ENCODE measurements at regions not wholly inside any gene's neighbourhood (a gene's known extent, or its start where the extent isn't known, plus 50 kb on each side); places are given as distances from the start of the nearest gene placed in this dataset.
A peak's percentile ranks its signal among the peaks of the same experiment; 100 is the strongest.

DNA sequence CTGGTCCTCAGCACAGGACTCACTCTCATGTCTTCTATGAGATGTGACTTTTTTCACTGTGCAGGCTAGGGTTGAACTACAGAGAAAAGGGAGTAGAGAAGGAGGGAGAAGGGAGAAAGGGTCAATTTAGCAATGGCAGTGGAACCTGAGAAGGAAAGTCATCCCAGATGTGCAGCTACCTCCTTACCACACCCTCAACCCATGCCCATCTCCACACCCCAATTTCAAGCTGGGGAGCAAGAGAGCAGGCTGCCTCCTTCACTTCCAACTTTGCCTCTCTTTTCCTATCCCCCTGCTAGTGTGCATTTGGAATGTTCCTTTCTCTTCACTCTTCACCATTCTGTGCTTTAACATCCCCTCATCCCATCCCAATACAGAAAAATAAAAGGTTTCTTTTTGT is 163.5 kb upstream of the MAP3K1 start:
- no peaks in the 10 kb centered on the region for H3K36me3 ChIP-seq (ENCODE audit: insufficient read depth, low read length)
- H3K4me3 ChIP-seq (ENCODE audit: low read length): no peak overlapping the region
- no peak overlapping the region for H3K9ac ChIP-seq (ENCODE audit: low read depth, low read length)
- no peak overlapping the region for H3K27ac ChIP-seq (ENCODE audit: low read depth, low read length)
- H3K27me3 ChIP-seq (ENCODE audit: insufficient read depth, low read length): no peaks in the 10 kb centered on the region
- no peaks in the 10 kb centered on the region for H3K9me3 ChIP-seq (ENCODE audit: insufficient read depth, low read depth, low read length)
- H3K4me1 ChIP-seq (ENCODE audit: insufficient read depth, low read length): peaks cover 7% of the 10 kb centered on the region; the same call in 1 of the 2 replicates

DNA sequence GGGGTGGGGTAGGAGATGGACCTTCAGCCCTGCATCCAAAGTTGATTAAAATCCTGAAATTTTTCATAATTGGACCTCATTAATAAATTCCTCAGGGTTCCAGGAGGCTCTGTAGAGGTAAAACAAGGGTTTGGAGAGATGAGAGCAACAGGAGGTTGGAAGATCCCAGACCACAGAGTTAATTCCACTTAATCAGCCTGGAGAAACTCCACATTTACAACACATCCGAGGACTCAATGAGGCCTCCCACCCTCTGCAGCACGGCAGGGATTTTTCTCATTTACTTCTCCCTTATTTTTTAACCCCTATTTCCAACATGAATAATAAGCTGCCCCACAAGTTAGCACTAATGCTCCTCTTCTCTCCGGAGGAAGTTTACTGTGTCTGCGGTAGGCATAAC is 165.0 kb upstream of the MAP3K1 start:
- H3K27ac ChIP-seq (ENCODE audit: low read depth, low read length): no peak overlapping the region
- peaks cover 7% of the 10 kb centered on the region; the same call in 1 of the 2 replicates for H3K4me1 ChIP-seq (ENCODE audit: insufficient read depth, low read length)
- H3K36me3 ChIP-seq (ENCODE audit: insufficient read depth, low read length): no peaks in the 10 kb centered on the region
- no peaks in the 10 kb centered on the region for H3K9me3 ChIP-seq (ENCODE audit: insufficient read depth, low read depth, low read length)
- H3K4me3 ChIP-seq (ENCODE audit: low read length): no peak overlapping the region
- H3K9ac ChIP-seq (ENCODE audit: low read depth, low read length): no peak overlapping the region
- no peaks in the 10 kb centered on the region for H3K27me3 ChIP-seq (ENCODE audit: insufficient read depth, low read length)
- WGBS: 93% methylated on average over 4 of the region's 4 CpGs

DNA sequence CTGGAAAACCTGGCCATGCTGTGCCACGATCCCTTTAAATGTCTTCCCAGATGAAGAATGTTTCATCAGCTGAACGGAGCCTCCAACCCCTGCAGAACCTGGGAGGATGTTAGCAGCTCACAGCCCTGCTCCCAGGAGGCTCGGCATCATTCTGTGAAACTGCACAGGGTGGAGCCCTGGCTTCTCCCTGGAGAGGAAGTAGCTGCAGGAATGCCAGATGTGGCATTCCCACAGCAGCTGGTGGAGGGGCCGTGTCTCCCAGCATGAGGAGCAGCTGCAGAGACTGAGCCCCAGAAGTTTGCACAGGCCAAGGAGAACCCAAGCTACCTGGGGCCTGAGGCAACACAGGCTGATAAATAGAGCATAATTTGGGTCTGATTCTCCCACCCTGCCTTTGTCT is 165.8 kb upstream of the MAP3K1 start:
- 84% methylated on average over 4 of the region's 4 CpGs for WGBS
- no peaks in the 10 kb centered on the region for H3K36me3 ChIP-seq (ENCODE audit: insufficient read depth, low read length)
- peaks cover 7% of the 10 kb centered on the region; the same call in 1 of the 2 replicates for H3K4me1 ChIP-seq (ENCODE audit: insufficient read depth, low read length)
- no peaks in the 10 kb centered on the region for H3K27me3 ChIP-seq (ENCODE audit: insufficient read depth, low read length)
- H3K9me3 ChIP-seq (ENCODE audit: insufficient read depth, low read depth, low read length): no peaks in the 10 kb centered on the region
- no peak overlapping the region for H3K4me3 ChIP-seq (ENCODE audit: low read length)
- H3K27ac ChIP-seq (ENCODE audit: low read depth, low read length): no peak overlapping the region
- H3K9ac ChIP-seq (ENCODE audit: low read depth, low read length): no peak overlapping the region

DNA sequence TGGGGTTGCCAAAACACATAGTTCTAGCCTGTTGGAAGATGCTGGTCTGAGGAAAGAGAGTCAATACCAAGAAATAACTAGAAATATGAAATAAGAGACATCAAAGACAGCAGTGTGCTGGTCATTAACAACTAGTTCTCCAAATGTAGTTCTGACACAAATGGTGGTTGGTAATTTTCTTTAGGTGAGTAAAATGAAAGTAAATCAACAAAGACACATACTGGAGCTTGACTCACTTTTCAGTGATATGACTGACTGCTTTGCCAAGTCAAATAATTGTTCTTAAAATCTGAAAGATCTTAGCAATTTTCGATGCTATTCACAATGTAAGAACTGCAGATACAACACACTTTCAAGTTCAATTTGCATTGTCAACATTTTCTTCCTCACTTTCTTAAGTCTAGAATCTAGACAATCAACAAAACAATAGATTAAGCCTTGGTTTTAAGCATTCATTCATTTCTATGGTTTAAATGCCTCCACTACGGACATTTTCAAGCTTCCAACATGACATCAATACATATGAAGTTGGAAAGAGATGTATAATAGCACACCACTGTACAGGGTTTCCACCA is 166.8 kb upstream of the MAP3K1 start:
- no peaks in the 10 kb centered on the region for H3K27me3 ChIP-seq (ENCODE audit: insufficient read depth, low read length)
- H3K27ac ChIP-seq (ENCODE audit: low read depth, low read length): no peak overlapping the region
- no peak overlapping the region for H3K4me3 ChIP-seq (ENCODE audit: low read length)
- H3K36me3 ChIP-seq (ENCODE audit: insufficient read depth, low read length): no peaks in the 10 kb centered on the region
- H3K9me3 ChIP-seq (ENCODE audit: insufficient read depth, low read depth, low read length): no peaks in the 10 kb centered on the region
- peaks cover 7% of the 10 kb centered on the region; the same call in 1 of the 2 replicates for H3K4me1 ChIP-seq (ENCODE audit: insufficient read depth, low read length)
- H3K9ac ChIP-seq (ENCODE audit: low read depth, low read length): no peak overlapping the region
- 97% methylated on average over 2 of the region's 2 CpGs for WGBS

DNA sequence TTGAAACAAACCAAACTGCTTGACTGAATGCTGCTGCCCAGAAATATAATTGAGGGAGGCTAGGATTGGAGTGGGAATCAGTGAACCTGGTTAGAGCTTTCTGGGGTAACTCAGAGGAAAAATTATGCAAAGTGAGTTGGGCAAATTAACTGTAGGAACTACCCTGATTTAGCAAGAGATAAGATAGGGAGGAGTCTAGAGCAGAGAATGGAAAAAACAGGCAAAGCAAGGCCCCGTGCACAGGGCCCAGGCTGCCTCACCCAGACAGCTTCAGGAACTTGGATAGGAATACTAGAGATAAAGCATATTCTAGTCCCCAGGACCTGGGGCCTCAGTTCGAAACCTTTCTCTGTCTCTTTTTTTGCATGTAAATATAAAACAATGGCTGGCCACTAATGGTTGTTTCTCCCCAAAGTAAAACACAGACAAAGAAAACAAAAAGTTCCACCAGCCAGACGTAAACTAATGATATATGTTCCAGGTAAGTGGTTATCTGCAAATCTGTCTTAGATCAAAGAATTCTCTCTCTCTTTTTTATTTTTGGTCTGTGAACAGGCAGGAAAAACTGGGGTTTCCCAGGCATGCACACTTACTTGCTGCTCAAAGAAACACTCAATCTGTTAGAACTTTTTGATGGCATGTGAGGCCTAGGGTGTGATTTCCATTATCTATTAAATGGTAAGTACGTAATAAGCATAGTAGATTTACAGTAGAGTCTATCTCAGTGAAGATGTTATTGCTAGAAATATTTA is 168.1 kb upstream of the MAP3K1 start:
- peaks cover 7% of the 10 kb centered on the region; the same call in 1 of the 2 replicates for H3K4me1 ChIP-seq (ENCODE audit: insufficient read depth, low read length)
- H3K36me3 ChIP-seq (ENCODE audit: insufficient read depth, low read length): no peaks in the 10 kb centered on the region
- 92% methylated on average over 2 of the region's 4 CpGs for WGBS
- no peak overlapping the region for H3K4me3 ChIP-seq (ENCODE audit: low read length)
- no peaks in the 10 kb centered on the region for H3K27me3 ChIP-seq (ENCODE audit: insufficient read depth, low read length)
- no peaks in the 10 kb centered on the region for H3K9me3 ChIP-seq (ENCODE audit: insufficient read depth, low read depth, low read length)
- H3K27ac ChIP-seq (ENCODE audit: low read depth, low read length): no peak overlapping the region
- H3K9ac ChIP-seq (ENCODE audit: low read depth, low read length): no peak overlapping the region

DNA sequence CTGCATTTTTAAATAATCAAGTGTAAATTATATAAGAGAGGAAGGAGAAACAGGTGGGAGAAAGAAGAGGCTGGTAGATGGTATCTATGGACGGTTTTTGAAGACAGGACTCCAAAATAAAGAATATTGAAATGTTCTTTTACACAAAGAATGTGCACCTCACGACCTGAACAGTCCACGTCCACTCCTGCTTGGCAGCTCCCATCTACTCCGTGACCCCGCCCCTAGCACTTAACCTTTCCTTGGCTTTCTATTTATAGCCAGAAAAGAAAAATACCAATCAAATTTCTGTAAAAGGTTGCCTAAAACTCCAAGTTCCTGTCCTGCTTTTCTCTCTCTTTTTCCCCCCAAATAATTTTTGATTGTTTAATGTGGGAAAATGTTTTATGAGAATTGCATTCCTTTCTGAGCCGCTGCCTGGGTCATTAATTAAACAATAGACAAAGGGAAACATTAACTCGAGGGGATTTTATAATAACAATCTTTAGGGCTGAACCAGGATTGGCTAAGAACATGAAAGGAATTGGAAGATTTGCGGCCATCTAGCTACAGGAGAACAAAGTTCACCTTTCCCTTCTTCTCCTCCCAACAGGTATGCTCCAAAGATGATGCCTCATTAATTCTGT is 173.6 kb upstream of the MAP3K1 start:
- no peaks in the 10 kb centered on the region for H3K27me3 ChIP-seq (ENCODE audit: insufficient read depth, low read length)
- H3K36me3 ChIP-seq (ENCODE audit: insufficient read depth, low read length): no peaks in the 10 kb centered on the region
- no peak overlapping the region for H3K9ac ChIP-seq (ENCODE audit: low read depth, low read length)
- no peak overlapping the region for H3K27ac ChIP-seq (ENCODE audit: low read depth, low read length)
- peaks cover 22% of the 10 kb centered on the region for H3K4me1 ChIP-seq (ENCODE audit: insufficient read depth, low read length)
- WGBS: 95% methylated on average over 7 of the region's 8 CpGs
- no peak overlapping the region for H3K4me3 ChIP-seq (ENCODE audit: low read length)
- no peaks in the 10 kb centered on the region for H3K9me3 ChIP-seq (ENCODE audit: insufficient read depth, low read depth, low read length)

DNA sequence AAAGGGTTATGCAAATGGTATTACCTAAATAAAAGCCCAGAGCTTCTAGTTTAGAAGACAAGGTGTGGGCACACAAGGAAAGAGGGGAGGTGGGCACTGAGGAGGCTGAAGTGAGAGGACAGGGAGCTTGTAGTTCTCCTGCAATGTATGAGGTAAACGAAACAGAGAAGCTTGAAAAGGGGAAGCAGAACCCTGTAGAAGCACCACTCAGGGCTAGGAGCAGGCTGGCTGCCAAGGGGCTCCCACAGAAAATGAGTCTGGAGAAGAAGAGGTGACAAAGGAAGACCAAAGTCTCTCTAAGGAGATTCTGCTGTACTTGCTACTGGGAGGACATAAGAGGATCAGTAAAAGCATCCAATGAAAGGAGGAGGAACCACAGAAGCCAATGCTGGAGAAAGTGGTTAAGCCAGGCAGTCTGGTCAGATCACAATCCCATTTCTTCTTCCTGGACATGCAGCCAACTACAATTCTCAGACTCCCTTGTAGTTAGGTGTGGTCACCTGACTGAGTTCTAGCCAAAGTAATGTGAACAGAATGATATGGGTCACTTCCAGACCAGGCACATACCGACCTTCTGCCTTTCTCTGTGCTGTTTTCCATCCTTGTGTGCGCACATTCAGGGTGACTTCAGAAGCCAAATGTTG is 174.5 kb upstream of the MAP3K1 start:
- no peaks in the 10 kb centered on the region for H3K36me3 ChIP-seq (ENCODE audit: insufficient read depth, low read length)
- no peaks in the 10 kb centered on the region for H3K9me3 ChIP-seq (ENCODE audit: insufficient read depth, low read depth, low read length)
- WGBS: 96% methylated on average over 3 of the region's 3 CpGs
- H3K4me1 ChIP-seq (ENCODE audit: insufficient read depth, low read length): peaks cover 24% of the 10 kb centered on the region
- H3K9ac ChIP-seq (ENCODE audit: low read depth, low read length): no peak overlapping the region
- H3K27ac ChIP-seq (ENCODE audit: low read depth, low read length): no peak overlapping the region
- H3K27me3 ChIP-seq (ENCODE audit: insufficient read depth, low read length): no peaks in the 10 kb centered on the region
- no peak overlapping the region for H3K4me3 ChIP-seq (ENCODE audit: low read length)

DNA sequence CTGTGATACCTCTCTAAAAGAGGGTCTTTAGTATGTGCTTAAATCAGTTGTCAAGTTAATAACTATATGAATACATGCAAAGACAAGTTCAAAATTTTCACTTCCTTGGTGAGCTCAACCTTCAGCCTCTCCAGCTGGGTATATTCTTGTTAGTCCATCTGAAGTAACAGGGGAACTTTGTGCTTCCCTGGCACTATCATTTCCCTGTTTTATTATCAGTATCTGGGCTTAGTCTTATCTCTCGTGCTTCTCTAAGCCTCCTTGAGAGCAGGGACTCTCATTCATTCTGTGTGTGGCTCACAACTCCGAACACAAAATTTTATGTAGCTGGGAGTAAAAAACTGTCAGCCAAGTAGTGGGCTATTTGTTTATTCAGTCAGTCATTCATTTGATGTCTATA is 175.9 kb upstream of the MAP3K1 start:
- no peak overlapping the region for H3K27ac ChIP-seq (ENCODE audit: low read depth, low read length)
- H3K4me3 ChIP-seq (ENCODE audit: low read length): no peak overlapping the region
- H3K9me3 ChIP-seq (ENCODE audit: insufficient read depth, low read depth, low read length): no peaks in the 10 kb centered on the region
- no peaks in the 10 kb centered on the region for H3K27me3 ChIP-seq (ENCODE audit: insufficient read depth, low read length)
- no peak overlapping the region for H3K9ac ChIP-seq (ENCODE audit: low read depth, low read length)
- peaks cover 24% of the 10 kb centered on the region for H3K4me1 ChIP-seq (ENCODE audit: insufficient read depth, low read length)
- WGBS: 85% methylated on average over 2 of the region's 2 CpGs
- H3K36me3 ChIP-seq (ENCODE audit: insufficient read depth, low read length): no peaks in the 10 kb centered on the region

DNA sequence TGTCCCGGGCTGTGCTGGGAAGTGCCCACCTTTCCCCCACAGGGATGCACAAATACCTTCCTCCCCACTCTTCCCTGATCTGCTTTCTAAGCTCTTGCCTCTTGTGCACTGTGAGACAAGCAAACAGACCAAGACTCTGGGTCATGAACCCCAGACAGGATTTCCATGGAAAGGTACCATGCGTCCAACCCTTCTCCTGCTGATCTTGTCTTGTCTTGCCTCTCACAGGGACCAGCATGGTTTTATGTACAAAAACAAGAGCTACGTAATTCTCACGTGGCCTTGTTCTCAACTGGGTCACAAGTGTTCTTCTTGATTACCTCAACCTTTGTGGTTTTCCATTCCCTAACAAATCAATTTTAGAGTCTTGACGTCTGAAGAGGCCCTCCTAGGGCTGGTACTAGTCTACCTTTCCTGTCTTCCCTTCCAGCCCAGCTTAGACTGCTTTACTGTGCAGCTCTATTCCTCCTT is 176.5 kb upstream of the MAP3K1 start:
- no peak overlapping the region for H3K9ac ChIP-seq (ENCODE audit: low read depth, low read length)
- H3K36me3 ChIP-seq (ENCODE audit: insufficient read depth, low read length): no peaks in the 10 kb centered on the region
- 89% methylated on average over 5 of the region's 5 CpGs for WGBS
- H3K4me1 ChIP-seq (ENCODE audit: insufficient read depth, low read length): peaks cover 24% of the 10 kb centered on the region
- no peak overlapping the region for H3K4me3 ChIP-seq (ENCODE audit: low read length)
- no peaks in the 10 kb centered on the region for H3K9me3 ChIP-seq (ENCODE audit: insufficient read depth, low read depth, low read length)
- no peak overlapping the region; the same call in 1 of the 2 replicates for H3K27ac ChIP-seq (ENCODE audit: low read depth, low read length)
- H3K27me3 ChIP-seq (ENCODE audit: insufficient read depth, low read length): no peaks in the 10 kb centered on the region

DNA sequence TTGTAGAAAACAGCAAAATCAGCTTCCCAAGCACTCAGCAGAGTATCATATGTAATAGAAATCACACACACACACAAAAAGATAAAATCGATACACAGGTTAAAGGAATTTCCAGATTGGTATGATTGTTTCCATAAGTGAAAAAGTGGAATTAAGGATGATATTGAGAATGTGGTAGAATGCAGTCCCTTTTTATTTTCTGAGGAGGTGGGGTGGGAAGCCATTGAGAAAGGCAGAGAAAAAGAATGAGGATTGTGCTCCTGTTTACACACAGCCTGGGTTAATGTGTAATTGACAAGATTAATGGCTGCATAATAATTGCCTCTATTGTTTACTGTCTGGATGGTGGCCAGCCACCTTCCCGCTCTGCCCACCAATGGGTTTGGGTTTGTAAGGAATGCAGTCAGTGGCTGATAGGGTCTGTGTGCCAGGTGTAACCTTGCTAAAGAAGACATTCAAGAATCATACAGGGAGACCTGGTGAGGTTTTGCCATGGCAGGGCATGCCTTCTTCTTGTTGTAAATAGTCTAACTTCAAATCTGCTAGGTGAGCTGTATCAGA is 177.2 kb upstream of the MAP3K1 start:
- no peaks in the 10 kb centered on the region for H3K9me3 ChIP-seq (ENCODE audit: insufficient read depth, low read depth, low read length)
- H3K27ac ChIP-seq (ENCODE audit: low read depth, low read length): peak overlapping the region; percentile 28; the same call in 1 of the 2 replicates
- peaks cover 24% of the 10 kb centered on the region for H3K4me1 ChIP-seq (ENCODE audit: insufficient read depth, low read length)
- H3K9ac ChIP-seq (ENCODE audit: low read depth, low read length): no peak overlapping the region
- H3K27me3 ChIP-seq (ENCODE audit: insufficient read depth, low read length): no peaks in the 10 kb centered on the region
- H3K36me3 ChIP-seq (ENCODE audit: insufficient read depth, low read length): no peaks in the 10 kb centered on the region
- 78% methylated on average over 2 of the region's 2 CpGs for WGBS
- H3K4me3 ChIP-seq (ENCODE audit: low read length): no peak overlapping the region

Data from HUES64 (cell line).